Activated naive CD8-positive, alpha-beta T cell treated with anti-CD3 and anti-CD28 coated beads for 36 hours (primary cell): ENCODE measurements at regions not wholly inside any gene's neighbourhood (a gene's known extent, or its start where the extent isn't known, plus 50 kb on each side); places are given as distances from the start of the nearest gene placed in this dataset.
"Not testable (repeated sequence)": the region's sequence is repeated elsewhere in the genome, so short reads cannot be mapped to it uniquely, and the experiment has no call there.

ENCODE experiments used
- DNase-seq: peaks from one replicate; pipeline ENCODE4 v3.0.0; 2021
- H3K27ac Mint-ChIP-seq: one replicate; pipeline ENCODE4 v1.8.0; 2022; ENCODE audit warnings: mild to moderate bottlenecking, moderate library complexity, mixed read lengths
- H3K27me3 Mint-ChIP-seq: one replicate; pipeline ENCODE4 v1.8.0; 2022; ENCODE audit warnings: mild to moderate bottlenecking, mixed read lengths
- H3K36me3 Mint-ChIP-seq: one replicate; pipeline ENCODE4 v1.8.0; 2021; ENCODE audit warnings: mild to moderate bottlenecking, mixed read lengths
- H3K4me1 Mint-ChIP-seq: one replicate; pipeline ENCODE4 v1.8.0; 2021; ENCODE audit warnings: mixed read lengths
- H3K4me3 Mint-ChIP-seq: one replicate; pipeline ENCODE4 v1.8.0; 2022; ENCODE audit warnings: mild to moderate bottlenecking, moderate library complexity, mixed read lengths
- H3K9me3 Mint-ChIP-seq: one replicate; pipeline ENCODE4 v1.8.0; 2022; ENCODE audit warnings: mixed read lengths

- H3K4me1 Mint-ChIP-seq: no peaks in the 10 kb centered on the region
- DNase-seq: no peak
- no peaks in the 10 kb centered on the region for H3K27me3 Mint-ChIP-seq
- peaks cover 5% of the 10 kb centered on the region for H3K9me3 Mint-ChIP-seq
- H3K27ac Mint-ChIP-seq: no peak overlapping the region
- H3K36me3 Mint-ChIP-seq: no peaks in the 10 kb centered on the region
- H3K4me3 Mint-ChIP-seq: no peak overlapping the region
These were observed 225.3 kb downstream of the ADAMTS15 start for GRCh38 chr11:130673698-130674097.

- H3K27ac Mint-ChIP-seq: no peak overlapping the region
- H3K4me1 Mint-ChIP-seq: no peaks in the 10 kb centered on the region
- no peak for DNase-seq
- H3K36me3 Mint-ChIP-seq: no peaks in the 10 kb centered on the region
- no peaks in the 10 kb centered on the region for H3K27me3 Mint-ChIP-seq
- H3K9me3 Mint-ChIP-seq: peaks cover 13% of the 10 kb centered on the region
- no peak overlapping the region for H3K4me3 Mint-ChIP-seq
These were observed 226.4 kb downstream of the ADAMTS15 start for GRCh38 chr11:130674686-130675308.

- DNase-seq: no peak
- Mint-ChIP-seq H3K27ac (no peak overlapping the region), H3K4me1 (no peaks in the 10 kb centered on the region), H3K36me3 (no peaks in the 10 kb centered on the region), H3K27me3 (no peaks in the 10 kb centered on the region), H3K4me3 (no peak overlapping the region), H3K9me3 (peaks cover 15% of the 10 kb centered on the region)
These were observed 227.0 kb downstream of the ADAMTS15 start for GRCh38 chr11:130675371-130675821.

- Mint-ChIP-seq H3K36me3 (no peaks in the 10 kb centered on the region), H3K4me3 (no peak overlapping the region), H3K9me3 (peaks cover 19% of the 10 kb centered on the region), H3K4me1 (no peaks in the 10 kb centered on the region), H3K27me3 (no peaks in the 10 kb centered on the region), H3K27ac (no peak overlapping the region)
- no peak for DNase-seq
These were observed 227.5 kb downstream of the ADAMTS15 start for GRCh38 chr11:130675917-130676316.

GRCh38 chr11:130677486-130678153, 229.2 kb downstream of the ADAMTS15 start:
- Mint-ChIP-seq H3K9me3 (peaks cover 23% of the 10 kb centered on the region), H3K27ac (no peak overlapping the region), H3K36me3 (no peaks in the 10 kb centered on the region), H3K4me3 (no peak overlapping the region), H3K27me3 (no peaks in the 10 kb centered on the region), H3K4me1 (no peaks in the 10 kb centered on the region)
- no peak for DNase-seq

- Mint-ChIP-seq H3K27ac (no peak overlapping the region), H3K4me3 (no peak overlapping the region), H3K36me3 (no peaks in the 10 kb centered on the region), H3K9me3 (peaks cover 27% of the 10 kb centered on the region), H3K27me3 (peaks cover 7% of the 10 kb centered on the region), H3K4me1 (no peaks in the 10 kb centered on the region)
- DNase-seq: no peak
These were observed 230.8 kb downstream of the ADAMTS15 start for GRCh38 chr11:130679247-130679646.

GRCh38 chr11:130682471-130682870, 233.8 kb downstream of the SNX19 start:
- H3K4me3 Mint-ChIP-seq, H3K36me3 Mint-ChIP-seq, H3K4me1 Mint-ChIP-seq, DNase-seq, H3K27ac Mint-ChIP-seq: not testable (repeated sequence)
- H3K27me3 Mint-ChIP-seq: peaks cover 12% of the 10 kb centered on the region
- peaks cover 27% of the 10 kb centered on the region for H3K9me3 Mint-ChIP-seq

GRCh38 chr11:130689222-130689908, 226.9 kb downstream of the SNX19 start:
- Mint-ChIP-seq H3K27me3 (peaks cover 5% of the 10 kb centered on the region), H3K27ac (no peak overlapping the region), H3K4me3 (no peak overlapping the region), H3K36me3 (no peaks in the 10 kb centered on the region), H3K4me1 (no peaks in the 10 kb centered on the region), H3K9me3 (no peaks in the 10 kb centered on the region)
- DNase-seq: no peak

GRCh38 chr11:130691581-130691980, 224.7 kb downstream of the SNX19 start:
- H3K4me1 Mint-ChIP-seq: no peaks in the 10 kb centered on the region
- H3K9me3 Mint-ChIP-seq: no peaks in the 10 kb centered on the region
- H3K27ac Mint-ChIP-seq: no peak overlapping the region
- H3K36me3 Mint-ChIP-seq: no peaks in the 10 kb centered on the region
- H3K27me3 Mint-ChIP-seq: peaks cover 3% of the 10 kb centered on the region
- no peak overlapping the region for H3K4me3 Mint-ChIP-seq
- DNase-seq: no peak

GRCh38 chr11:130692220-130692619, 224.1 kb downstream of the SNX19 start:
- no peak for DNase-seq
- no peaks in the 10 kb centered on the region for H3K4me1 Mint-ChIP-seq
- H3K27ac Mint-ChIP-seq: no peak overlapping the region
- H3K27me3 Mint-ChIP-seq: peaks cover 3% of the 10 kb centered on the region
- no peaks in the 10 kb centered on the region for H3K36me3 Mint-ChIP-seq
- H3K9me3 Mint-ChIP-seq: no peaks in the 10 kb centered on the region
- no peak overlapping the region for H3K4me3 Mint-ChIP-seq

- no peaks in the 10 kb centered on the region for H3K4me1 Mint-ChIP-seq
- no peak for DNase-seq
- no peaks in the 10 kb centered on the region for H3K36me3 Mint-ChIP-seq
- no peaks in the 10 kb centered on the region for H3K9me3 Mint-ChIP-seq
- no peak overlapping the region for H3K27ac Mint-ChIP-seq
- peaks cover 3% of the 10 kb centered on the region for H3K27me3 Mint-ChIP-seq
- no peak overlapping the region for H3K4me3 Mint-ChIP-seq
These were observed 222.7 kb downstream of the SNX19 start for GRCh38 chr11:130693543-130693942.

GRCh38 chr11:130694488-130695045, 221.7 kb downstream of the SNX19 start:
- Mint-ChIP-seq H3K27ac (no peak overlapping the region), H3K4me3 (no peak overlapping the region), H3K27me3 (peaks cover 3% of the 10 kb centered on the region), H3K36me3 (no peaks in the 10 kb centered on the region), H3K4me1 (no peaks in the 10 kb centered on the region), H3K9me3 (no peaks in the 10 kb centered on the region)
- no peak for DNase-seq

- no peak for DNase-seq
- H3K9me3 Mint-ChIP-seq: peaks cover 2% of the 10 kb centered on the region
- H3K27me3 Mint-ChIP-seq: peaks cover 3% of the 10 kb centered on the region
- H3K4me1 Mint-ChIP-seq: no peaks in the 10 kb centered on the region
- no peak overlapping the region for H3K27ac Mint-ChIP-seq
- no peak overlapping the region for H3K4me3 Mint-ChIP-seq
- H3K36me3 Mint-ChIP-seq: no peaks in the 10 kb centered on the region
These were observed 218.1 kb downstream of the SNX19 start for GRCh38 chr11:130698174-130698573.

- H3K4me1 Mint-ChIP-seq: no peaks in the 10 kb centered on the region
- peaks cover 2% of the 10 kb centered on the region for H3K9me3 Mint-ChIP-seq
- no peak overlapping the region for H3K27ac Mint-ChIP-seq
- H3K27me3 Mint-ChIP-seq: peaks cover 3% of the 10 kb centered on the region
- H3K36me3 Mint-ChIP-seq: no peaks in the 10 kb centered on the region
- DNase-seq: no peak
- no peak overlapping the region for H3K4me3 Mint-ChIP-seq
These were observed 216.7 kb downstream of the SNX19 start for GRCh38 chr11:130699561-130699960.

- Mint-ChIP-seq H3K4me1 (no peaks in the 10 kb centered on the region), H3K27ac (no peak overlapping the region), H3K9me3 (peaks cover 2% of the 10 kb centered on the region), H3K27me3 (no peaks in the 10 kb centered on the region), H3K36me3 (no peaks in the 10 kb centered on the region), H3K4me3 (no peak overlapping the region)
- DNase-seq: no peak
These were observed 216.2 kb downstream of the SNX19 start for GRCh38 chr11:130700092-130700491.
